Activated B cell treated with CpG ODN at 0.5 μM for 24 hours (primary cell): ENCODE measurements at regions not wholly inside any gene's neighbourhood (a gene's known extent, or its start where the extent isn't known, plus 50 kb on each side); places are given as distances from the start of the nearest gene placed in this dataset.

Source experiments
- ATAC-seq: fragments of 200-7000 bp; cut with Tn5 transposase; one replicate; pipeline ENCODE4 v1.10.0; 2021; ENCODE audit warnings: low read depth, mild to moderate bottlenecking, moderate library complexity
- CTCF ChIA-PET: fragments of 350-600 bp; sonication (Branson Sonifier 250); formaldehyde crosslinking; loops from one replicate; lab custom pipeline; 2021; ENCODE audit warnings: antibody characterized with exemption; lab: Charles Lee
- POLR2A ChIA-PET: fragments of 350-600 bp; sonication (Branson Sonifier 250); formaldehyde crosslinking; loops from one replicate; lab custom pipeline; 2021; ENCODE audit warnings: antibody characterized with exemption; lab: Charles Lee
- DNase-seq: peaks from one replicate; pipeline ENCODE4 v3.0.0; 2022
- H3K27ac Mint-ChIP-seq: one replicate; pipeline ENCODE4 v1.8.0; 2020; ENCODE audit warnings: mixed read lengths
- H3K27me3 Mint-ChIP-seq: one replicate; pipeline ENCODE4 v1.8.0; 2021; ENCODE audit warnings: mixed read lengths
- H3K36me3 Mint-ChIP-seq: one replicate; pipeline ENCODE4 v1.8.0; 2021; ENCODE audit warnings: low read depth, mixed read lengths
- H3K4me1 Mint-ChIP-seq: one replicate; pipeline ENCODE4 v1.8.0; 2021; ENCODE audit warnings: mixed read lengths
- H3K4me3 Mint-ChIP-seq: one replicate; pipeline ENCODE4 v1.8.0; 2020; ENCODE audit warnings: mild to moderate bottlenecking, mixed read lengths
- H3K9me3 Mint-ChIP-seq: one replicate; pipeline ENCODE4 v1.8.0; 2020; ENCODE audit warnings: mixed read lengths
- CTCF ChIP-seq: fragments of 200-600 bp; IDR thresholded peaks from one replicate; pipeline ENCODE4 v1.8.0; 2022; ENCODE audit warnings: antibody characterized with exemption, mild to moderate bottlenecking
- intact Hi-C: fragments of 100-400 bp; cut with micrococcal nuclease; formaldehyde crosslinking; loops from one replicate; pipeline ENCODE4 v1.15.1; 2024

GRCh38 chr11:115698243-115698642, 194.0 kb upstream of the CADM1 start:
- ATAC-seq (no peak), DNase-seq (no peak)
- ChIA-PET CTCF (no interaction called here), POLR2A (no interaction called here)
- no peaks in the 10 kb centered on the region for H3K4me1 Mint-ChIP-seq
- H3K9me3 Mint-ChIP-seq, result peaks cover 2% of the 10 kb centered on the region
- TF ChIP-seq CTCF, result no peak
- peaks cover 6% of the 10 kb centered on the region for H3K27me3 Mint-ChIP-seq
- intact Hi-C loops, result no loop called here
- no peaks in the 10 kb centered on the region for H3K36me3 Mint-ChIP-seq
- H3K4me3 Mint-ChIP-seq, result no peak overlapping the region
- no peak overlapping the region for H3K27ac Mint-ChIP-seq

DNA sequence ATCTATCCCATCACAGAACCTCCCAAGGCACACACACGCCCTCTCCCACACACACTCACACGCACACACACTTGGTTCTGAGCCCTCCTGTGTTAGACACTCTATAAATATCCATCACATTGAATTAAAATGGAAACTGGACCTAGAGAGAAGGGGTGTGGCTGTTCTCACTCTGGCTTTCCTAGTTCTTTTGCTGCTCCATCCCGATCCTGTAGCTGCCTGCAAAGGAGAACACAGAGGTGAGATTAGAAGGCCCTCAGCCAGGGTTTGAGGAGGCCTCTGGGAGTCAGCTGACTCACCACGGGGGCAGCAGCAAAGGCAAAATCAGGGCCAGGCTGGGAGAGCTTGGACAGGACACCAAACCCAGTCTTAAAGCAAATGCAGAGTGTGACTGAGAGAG, 192.3 kb upstream of the CADM1 start:
- Mint-ChIP-seq H3K4me1 (no peaks in the 10 kb centered on the region), H3K9me3 (peaks cover 2% of the 10 kb centered on the region), H3K27me3 (peaks cover 6% of the 10 kb centered on the region), H3K4me3 (no peak overlapping the region), H3K36me3 (no peaks in the 10 kb centered on the region), H3K27ac (no peak overlapping the region)
- no peak for ATAC-seq
- no peak for DNase-seq
- intact Hi-C loops, result no loop called here
- CTCF ChIA-PET, result no interaction called here
- POLR2A ChIA-PET, result no interaction called here
- TF ChIP-seq CTCF, result no peak

- POLR2A ChIA-PET, result no interaction called here
- Mint-ChIP-seq H3K4me1 (no peaks in the 10 kb centered on the region), H3K27ac (no peak overlapping the region), H3K4me3 (no peak overlapping the region), H3K27me3 (peaks cover 6% of the 10 kb centered on the region), H3K36me3 (no peaks in the 10 kb centered on the region), H3K9me3 (peaks cover 2% of the 10 kb centered on the region)
- intact Hi-C loops, result no loop called here
- CTCF ChIA-PET, result no interaction called here
- no peak for TF ChIP-seq CTCF
- no peak for DNase-seq
- ATAC-seq, result no peak
Measured at GRCh38 chr11:115695677-115696364, 191.6 kb upstream of the CADM1 start.

DNA sequence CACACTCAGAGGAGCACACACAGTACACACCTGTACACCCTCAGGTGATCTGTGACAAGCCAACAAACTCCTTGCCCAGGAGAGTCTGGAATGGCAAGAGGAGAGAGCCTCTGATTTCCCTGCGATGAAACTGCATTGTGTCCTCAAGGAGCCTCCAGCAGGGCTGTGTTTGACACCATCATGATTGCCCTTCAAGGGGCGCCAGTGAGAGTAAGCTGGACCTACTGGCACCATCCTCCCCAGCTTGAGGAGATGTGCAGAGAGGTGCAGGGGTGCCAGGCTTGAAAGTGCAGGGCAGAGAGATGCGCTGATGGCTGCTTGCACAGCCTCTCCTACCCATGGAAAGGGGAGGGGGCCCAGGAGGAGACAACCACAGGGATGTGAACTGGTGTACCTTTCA, 188.8 kb upstream of the CADM1 start:
- no peak for TF ChIP-seq CTCF
- Mint-ChIP-seq H3K4me3 (no peak overlapping the region), H3K27me3 (peaks cover 4% of the 10 kb centered on the region), H3K36me3 (no peaks in the 10 kb centered on the region), H3K4me1 (no peaks in the 10 kb centered on the region), H3K9me3 (peaks cover 2% of the 10 kb centered on the region), H3K27ac (no peak overlapping the region)
- DNase-seq (no peak), ATAC-seq (no peak)
- intact Hi-C loops, result no loop called here
- CTCF ChIA-PET, result no interaction called here
- POLR2A ChIA-PET, result no interaction called here

DNA sequence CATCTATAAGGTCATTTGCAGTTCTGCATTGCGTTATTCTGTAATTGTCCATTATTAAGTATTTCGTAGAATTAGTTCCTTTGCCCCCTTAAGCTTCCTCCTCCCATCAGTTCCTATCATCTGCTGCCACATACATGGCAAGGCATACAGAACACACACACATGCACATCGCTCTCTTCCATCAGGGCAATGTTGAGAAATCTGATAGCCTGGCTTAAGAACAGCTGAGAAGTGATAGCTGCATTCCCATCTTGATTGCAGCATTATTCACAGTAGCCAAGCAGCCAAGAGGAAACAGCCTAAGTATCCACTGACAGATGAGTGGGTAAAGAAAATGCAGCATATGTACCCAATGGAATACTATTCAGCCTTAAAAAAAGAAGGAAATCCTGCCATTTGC, 186.8 kb upstream of the CADM1 start:
- ChIA-PET POLR2A (no interaction called here), CTCF (no interaction called here)
- peaks cover 5% of the 10 kb centered on the region for H3K9me3 Mint-ChIP-seq
- no peak overlapping the region for H3K4me3 Mint-ChIP-seq
- intact Hi-C loops, result no loop called here
- DNase-seq, result no peak
- H3K4me1 Mint-ChIP-seq, result no peaks in the 10 kb centered on the region
- H3K27me3 Mint-ChIP-seq, result peaks cover 4% of the 10 kb centered on the region
- H3K27ac Mint-ChIP-seq, result no peak overlapping the region
- no peak for TF ChIP-seq CTCF
- ATAC-seq, result no peak
- H3K36me3 Mint-ChIP-seq, result no peaks in the 10 kb centered on the region
